ENCODE measurements at regions not wholly inside any gene's neighbourhood (a gene's known extent, or its start where the extent isn't known, plus 50 kb on each side); places are given as distances from the start of the nearest gene placed in this dataset.

- DNase-seq (ENCODE audit: low read depth, low spot score), result no peak
Measured at GRCh38 chr18:70672581-70672980, 383.7 kb downstream of the SOCS6 start.

- no peak for DNase-seq (ENCODE audit: low read depth, low spot score)
Measured at GRCh38 chr18:70671889-70672565, 383.2 kb downstream of the SOCS6 start.

- no peak for DNase-seq (ENCODE audit: low read depth, low spot score)
Measured at GRCh38 chr18:70666936-70667335, 378.1 kb downstream of the SOCS6 start.

GRCh38 chr18:70663141-70663540 is 374.3 kb downstream of the SOCS6 start:
- no peak for DNase-seq (ENCODE audit: low read depth, low spot score)

- DNase-seq (ENCODE audit: low read depth, low spot score), result no peak
Measured at GRCh38 chr18:70662588-70662987, 373.7 kb downstream of the SOCS6 start.

- no peak for DNase-seq (ENCODE audit: low read depth, low spot score)
Measured at GRCh38 chr18:70659036-70659925, 370.4 kb downstream of the SOCS6 start.

GRCh38 chr18:70653671-70654070 is 364.8 kb downstream of the SOCS6 start:
- no peak for DNase-seq (ENCODE audit: low read depth, low spot score)

- DNase-seq (ENCODE audit: low read depth, low spot score), result no peak
Measured at GRCh38 chr18:70650878-70651277, 362.0 kb downstream of the SOCS6 start.

- DNase-seq (ENCODE audit: low read depth, low spot score), result no peak
Measured at GRCh38 chr18:70649683-70650082, 360.8 kb downstream of the SOCS6 start.

- DNase-seq (ENCODE audit: low read depth, low spot score), result no peak
Measured at GRCh38 chr18:70645971-70646370, 357.1 kb downstream of the SOCS6 start.

- no peak for DNase-seq (ENCODE audit: low read depth, low spot score)
Measured at GRCh38 chr18:70643812-70644211, 355.0 kb downstream of the SOCS6 start.

GRCh38 chr18:70641156-70641775 is 352.4 kb downstream of the SOCS6 start:
- DNase-seq (ENCODE audit: low read depth, low spot score), result no peak

- no peak for DNase-seq (ENCODE audit: low read depth, low spot score)
Measured at GRCh38 chr18:70640336-70640887, 351.6 kb downstream of the SOCS6 start.

- no peak for DNase-seq (ENCODE audit: low read depth, low spot score)
Measured at GRCh38 chr18:70636991-70637390, 348.1 kb downstream of the SOCS6 start.

- no peak for DNase-seq (ENCODE audit: low read depth, low spot score)
Measured at GRCh38 chr18:70634576-70635147, 345.8 kb downstream of the SOCS6 start.

GRCh38 chr18:70627182-70627802 is 338.4 kb downstream of the SOCS6 start:
- no peak for DNase-seq (ENCODE audit: low read depth, low spot score)

GRCh38 chr18:70622622-70623419 is 334.0 kb downstream of the SOCS6 start:
- DNase-seq (ENCODE audit: low read depth, low spot score), result no peak

GRCh38 chr18:70621710-70622109 is 332.9 kb downstream of the SOCS6 start:
- no peak for DNase-seq (ENCODE audit: low read depth, low spot score)

- DNase-seq (ENCODE audit: low read depth, low spot score), result no peak
Measured at GRCh38 chr18:70620837-70621612, 332.2 kb downstream of the SOCS6 start.

All from activated CD4-positive, CD25-positive, alpha-beta regulatory T cell treated with anti-CD3 and anti-CD28 coated beads, Interleukin-2, amount 50 U/mL, for 16 hours (primary cell).